ENCODE measurements at regions not wholly inside any gene's neighbourhood (a gene's known extent, or its start where the extent isn't known, plus 50 kb on each side); places are given as distances from the start of the nearest gene placed in this dataset.

- TF ChIP-seq MAX (IDR thresholded peaks at IDR 0.05; ENCODE audit: low read depth, low read length) (no peak), MYC (IDR thresholded peaks at IDR 0.05; ENCODE audit: low read depth, low read length) (no peak), CTCF (IDR thresholded peaks at IDR 0.05; ENCODE audit: low read depth, low read length) (no peak), POLR2A (IDR thresholded peaks at IDR 0.05; ENCODE audit: extremely low read depth, insufficient read length) (no peak)
- no peak for DNase-seq (ENCODE audit: low read depth)
- H3K4me3 ChIP-seq (ENCODE audit: low read depth, low read length), result no peak overlapping the region
Measured at GRCh38 chr2:217250013-217250524, 390.2 kb upstream of the TNP1 start.

GRCh38 chr2:217249121-217250012 is 389.5 kb upstream of the TNP1 start:
- TF ChIP-seq CTCF (IDR thresholded peaks at IDR 0.05; ENCODE audit: low read depth, low read length) (no peak), MYC (IDR thresholded peaks at IDR 0.05; ENCODE audit: low read depth, low read length) (no peak), MAX (IDR thresholded peaks at IDR 0.05; ENCODE audit: low read depth, low read length) (no peak), POLR2A (IDR thresholded peaks at IDR 0.05; ENCODE audit: extremely low read depth, insufficient read length) (no peak)
- peak; percentile 56 for DNase-seq (ENCODE audit: low read depth)
- no peak overlapping the region for H3K4me3 ChIP-seq (ENCODE audit: low read depth, low read length)

- no peak for TF ChIP-seq CTCF (IDR thresholded peaks at IDR 0.05; ENCODE audit: low read depth, low read length)
- no peak for TF ChIP-seq POLR2A (IDR thresholded peaks at IDR 0.05; ENCODE audit: extremely low read depth, insufficient read length)
- no peak for TF ChIP-seq MAX (IDR thresholded peaks at IDR 0.05; ENCODE audit: low read depth, low read length)
- no peak for TF ChIP-seq MYC (IDR thresholded peaks at IDR 0.05; ENCODE audit: low read depth, low read length)
- peak; percentile 78 for DNase-seq (ENCODE audit: low read depth)
- H3K4me3 ChIP-seq (ENCODE audit: low read depth, low read length), result no peak overlapping the region
Measured at GRCh38 chr2:217248312-217248935, 388.6 kb upstream of the TNP1 start.

- H3K4me3 ChIP-seq (ENCODE audit: low read depth, low read length), result no peak overlapping the region
- TF ChIP-seq MAX (IDR thresholded peaks at IDR 0.05; ENCODE audit: low read depth, low read length) (no peak), MYC (IDR thresholded peaks at IDR 0.05; ENCODE audit: low read depth, low read length) (no peak), POLR2A (IDR thresholded peaks at IDR 0.05; ENCODE audit: extremely low read depth, insufficient read length) (no peak), CTCF (IDR thresholded peaks at IDR 0.05; ENCODE audit: low read depth, low read length) (no peak)
- no peak for DNase-seq (ENCODE audit: low read depth)
Measured at GRCh38 chr2:217247476-217247875, 387.6 kb upstream of the TNP1 start.

GRCh38 chr2:217246108-217246507 is 386.2 kb upstream of the TNP1 start:
- DNase-seq (ENCODE audit: low read depth), result no peak
- no peak overlapping the region for H3K4me3 ChIP-seq (ENCODE audit: low read depth, low read length)
- TF ChIP-seq POLR2A (IDR thresholded peaks at IDR 0.05; ENCODE audit: extremely low read depth, insufficient read length), result no peak

GRCh38 chr2:217244815-217245214 is 385.0 kb upstream of the TNP1 start:
- H3K4me3 ChIP-seq (ENCODE audit: low read depth, low read length), result no peak overlapping the region
- no peak for DNase-seq (ENCODE audit: low read depth)
- TF ChIP-seq POLR2A (IDR thresholded peaks at IDR 0.05; ENCODE audit: extremely low read depth, insufficient read length) (no peak), CTCF (IDR thresholded peaks at IDR 0.05; ENCODE audit: low read depth, low read length) (no peak)

All from NB4 (cell line).